ENCODE measurements at regions not wholly inside any gene's neighbourhood (a gene's known extent, or its start where the extent isn't known, plus 50 kb on each side); places are given as distances from the start of the nearest gene placed in this dataset.

DNA sequence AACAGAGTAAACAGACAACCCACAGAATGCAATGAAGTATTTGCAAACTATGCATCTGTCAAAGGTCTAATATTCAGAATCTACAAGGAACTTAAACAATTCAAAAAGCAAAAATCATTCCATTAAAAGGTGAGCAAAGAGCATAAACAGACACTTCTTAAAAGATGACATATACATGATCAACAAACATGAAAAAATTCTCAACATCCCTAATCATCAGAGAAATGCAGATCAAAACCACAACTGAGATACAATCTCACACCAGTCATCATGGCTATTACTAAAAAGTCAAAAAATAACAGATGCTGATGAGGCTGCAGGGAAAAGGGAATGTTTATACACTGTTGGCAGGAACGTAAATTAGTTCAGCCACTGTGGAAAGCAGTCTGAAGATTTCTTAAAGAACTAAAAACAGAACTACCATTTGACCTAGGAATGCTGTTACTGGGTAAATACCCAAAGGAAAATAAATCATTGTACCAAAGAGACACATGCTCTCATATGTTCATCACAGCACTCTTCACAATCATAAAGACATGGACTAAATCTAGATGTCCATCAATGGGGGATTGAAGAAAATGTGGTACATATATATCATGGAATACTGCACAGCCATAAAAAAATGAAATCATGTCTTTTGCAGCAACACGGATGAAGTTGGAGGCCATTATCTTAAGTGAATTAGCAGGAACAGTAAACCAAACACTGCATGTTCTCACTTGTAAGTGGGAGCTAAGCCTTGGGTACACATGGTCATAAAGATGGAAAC lies 393.3 kb upstream of the CBLB start:
- no peaks in the 10 kb centered on the region for H3K9me2 ChIP-seq (ENCODE audit: insufficient read depth)
- no peaks in the 10 kb centered on the region for H3K36me3 ChIP-seq (ENCODE audit: insufficient read depth)
- H3K27me3 ChIP-seq (ENCODE audit: insufficient read depth), result no peaks in the 10 kb centered on the region
- no peaks in the 10 kb centered on the region for H3F3A ChIP-seq (replicated peaks; ENCODE audit: low read depth)
- no peak overlapping the region for H3K27ac ChIP-seq (ENCODE audit: low read depth)
- TF ChIP-seq EZH2 (IDR thresholded peaks at IDR 0.05; ENCODE audit: low read depth, unreplicated experiment) (no peak), POLR2AphosphoS5 (IDR thresholded peaks at IDR 0.05; ENCODE audit: low read depth) (no peak), JUNB (IDR thresholded peaks at IDR 0.05; ENCODE audit: unreplicated experiment) (no peak), REST (IDR thresholded peaks at IDR 0.05; ENCODE audit: unreplicated experiment) (no peak), EZH2phosphoT487 (IDR thresholded peaks at IDR 0.05; ENCODE audit: unreplicated experiment) (no peak), STAT1 (IDR thresholded peaks at IDR 0.05; ENCODE audit: unreplicated experiment) (no peak), ZNF331 (CRISPR knock-in tag; IDR thresholded peaks at IDR 0.05; ENCODE audit: low read depth) (no peak), CREB1 (CRISPR knock-in tag; IDR thresholded peaks at IDR 0.05; ENCODE audit: low read depth) (no peak), ZNF114 (CRISPR knock-in tag; IDR thresholded peaks at IDR 0.05) (no peak), NANOG (IDR thresholded peaks at IDR 0.05; ENCODE audit: borderline replicate concordance) (no peak), CTCF (conservative IDR thresholded peaks at IDR 0.05; ENCODE audit: low read depth in 2 of 2) (no peak)
- TF ChIP-seq, protein P1, sequence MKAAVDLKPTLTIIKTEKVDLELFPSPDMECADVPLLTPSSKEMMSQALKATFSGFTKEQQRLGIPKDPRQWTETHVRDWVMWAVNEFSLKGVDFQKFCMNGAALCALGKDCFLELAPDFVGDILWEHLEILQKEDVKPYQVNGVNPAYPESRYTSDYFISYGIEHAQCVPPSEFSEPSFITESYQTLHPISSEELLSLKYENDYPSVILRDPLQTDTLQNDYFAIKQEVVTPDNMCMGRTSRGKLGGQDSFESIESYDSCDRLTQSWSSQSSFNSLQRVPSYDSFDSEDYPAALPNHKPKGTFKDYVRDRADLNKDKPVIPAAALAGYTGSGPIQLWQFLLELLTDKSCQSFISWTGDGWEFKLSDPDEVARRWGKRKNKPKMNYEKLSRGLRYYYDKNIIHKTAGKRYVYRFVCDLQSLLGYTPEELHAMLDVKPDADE (IDR thresholded peaks at IDR 0.05), result no peak
- TF ChIP-seq, protein P2, sequence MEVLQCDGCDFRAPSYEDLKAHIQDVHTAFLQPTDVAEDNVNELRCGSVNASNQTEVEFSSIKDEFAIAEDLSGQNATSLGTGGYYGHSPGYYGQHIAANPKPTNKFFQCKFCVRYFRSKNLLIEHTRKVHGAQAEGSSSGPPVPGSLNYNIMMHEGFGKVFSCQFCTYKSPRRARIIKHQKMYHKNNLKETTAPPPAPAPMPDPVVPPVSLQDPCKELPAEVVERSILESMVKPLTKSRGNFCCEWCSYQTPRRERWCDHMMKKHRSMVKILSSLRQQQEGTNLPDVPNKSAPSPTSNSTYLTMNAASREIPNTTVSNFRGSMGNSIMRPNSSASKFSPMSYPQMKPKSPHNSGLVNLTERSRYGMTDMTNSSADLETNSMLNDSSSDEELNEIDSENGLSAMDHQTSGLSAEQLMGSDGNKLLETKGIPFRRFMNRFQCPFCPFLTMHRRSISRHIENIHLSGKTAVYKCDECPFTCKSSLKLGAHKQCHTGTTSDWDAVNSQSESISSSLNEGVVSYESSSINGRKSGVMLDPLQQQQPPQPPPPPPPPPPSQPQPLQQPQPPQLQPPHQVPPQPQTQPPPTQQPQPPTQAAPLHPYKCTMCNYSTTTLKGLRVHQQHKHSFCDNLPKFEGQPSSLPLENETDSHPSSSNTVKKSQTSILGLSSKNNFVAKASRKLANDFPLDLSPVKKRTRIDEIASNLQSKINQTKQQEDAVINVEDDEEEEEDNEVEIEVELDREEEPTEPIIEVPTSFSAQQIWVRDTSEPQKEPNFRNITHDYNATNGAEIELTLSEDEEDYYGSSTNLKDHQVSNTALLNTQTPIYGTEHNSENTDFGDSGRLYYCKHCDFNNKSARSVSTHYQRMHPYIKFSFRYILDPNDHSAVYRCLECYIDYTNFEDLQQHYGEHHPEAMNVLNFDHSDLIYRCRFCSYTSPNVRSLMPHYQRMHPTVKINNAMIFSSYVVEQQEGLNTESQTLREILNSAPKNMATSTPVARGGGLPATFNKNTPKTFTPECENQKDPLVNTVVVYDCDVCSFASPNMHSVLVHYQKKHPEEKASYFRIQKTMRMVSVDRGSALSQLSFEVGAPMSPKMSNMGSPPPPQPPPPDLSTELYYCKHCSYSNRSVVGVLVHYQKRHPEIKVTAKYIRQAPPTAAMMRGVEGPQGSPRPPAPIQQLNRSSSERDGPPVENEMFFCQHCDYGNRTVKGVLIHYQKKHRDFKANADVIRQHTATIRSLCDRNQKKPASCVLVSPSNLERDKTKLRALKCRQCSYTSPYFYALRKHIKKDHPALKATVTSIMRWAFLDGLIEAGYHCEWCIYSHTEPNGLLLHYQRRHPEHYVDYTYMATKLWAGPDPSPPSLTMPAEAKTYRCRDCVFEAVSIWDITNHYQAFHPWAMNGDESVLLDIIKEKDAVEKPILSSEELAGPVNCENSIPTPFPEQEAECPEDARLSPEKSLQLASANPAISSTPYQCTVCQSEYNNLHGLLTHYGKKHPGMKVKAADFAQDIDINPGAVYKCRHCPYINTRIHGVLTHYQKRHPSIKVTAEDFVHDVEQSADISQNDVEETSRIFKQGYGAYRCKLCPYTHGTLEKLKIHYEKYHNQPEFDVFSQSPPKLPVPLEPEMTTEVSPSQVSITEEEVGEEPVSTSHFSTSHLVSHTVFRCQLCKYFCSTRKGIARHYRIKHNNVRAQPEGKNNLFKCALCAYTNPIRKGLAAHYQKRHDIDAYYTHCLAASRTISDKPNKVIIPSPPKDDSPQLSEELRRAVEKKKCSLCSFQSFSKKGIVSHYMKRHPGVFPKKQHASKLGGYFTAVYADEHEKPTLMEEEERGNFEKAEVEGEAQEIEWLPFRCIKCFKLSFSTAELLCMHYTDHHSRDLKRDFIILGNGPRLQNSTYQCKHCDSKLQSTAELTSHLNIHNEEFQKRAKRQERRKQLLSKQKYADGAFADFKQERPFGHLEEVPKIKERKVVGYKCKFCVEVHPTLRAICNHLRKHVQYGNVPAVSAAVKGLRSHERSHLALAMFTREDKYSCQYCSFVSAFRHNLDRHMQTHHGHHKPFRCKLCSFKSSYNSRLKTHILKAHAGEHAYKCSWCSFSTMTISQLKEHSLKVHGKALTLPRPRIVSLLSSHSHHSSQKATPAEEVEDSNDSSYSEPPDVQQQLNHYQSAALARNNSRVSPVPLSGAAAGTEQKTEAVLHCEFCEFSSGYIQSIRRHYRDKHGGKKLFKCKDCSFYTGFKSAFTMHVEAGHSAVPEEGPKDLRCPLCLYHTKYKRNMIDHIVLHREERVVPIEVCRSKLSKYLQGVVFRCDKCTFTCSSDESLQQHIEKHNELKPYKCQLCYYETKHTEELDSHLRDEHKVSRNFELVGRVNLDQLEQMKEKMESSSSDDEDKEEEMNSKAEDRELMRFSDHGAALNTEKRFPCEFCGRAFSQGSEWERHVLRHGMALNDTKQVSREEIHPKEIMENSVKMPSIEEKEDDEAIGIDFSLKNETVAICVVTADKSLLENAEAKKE (CRISPR knock-in tag; IDR thresholded peaks at IDR 0.05), result no peak
- no peaks in the 10 kb centered on the region for H3K9me3 Mint-ChIP-seq
- no peak overlapping the region for H3K27ac Mint-ChIP-seq
- peaks cover 5% of the 10 kb centered on the region; the same call in 1 of the 2 replicates for H3K4me1 ChIP-seq (ENCODE audit: insufficient read depth)
- DNase-seq (ENCODE audit: low spot score) (no peak), ATAC-seq (no peak)
- H3K36me3 Mint-ChIP-seq (ENCODE audit: low read depth), result no peaks in the 10 kb centered on the region
- H4K20me1 ChIP-seq (replicated peaks; ENCODE audit: insufficient read depth), result no peaks in the 10 kb centered on the region
- H3K4me1 Mint-ChIP-seq, result no peaks in the 10 kb centered on the region
- H3K4me3 ChIP-seq, result no peak overlapping the region
- H3K79me2 ChIP-seq (replicated peaks; ENCODE audit: insufficient read depth), result no peaks in the 10 kb centered on the region
- H3K4me2 ChIP-seq, result no peak overlapping the region
- no peak overlapping the region for H3K4me3 Mint-ChIP-seq
- H3K27me3 Mint-ChIP-seq (ENCODE audit: insufficient read depth, low read depth, poor library complexity), result no peaks in the 10 kb centered on the region
- no peak overlapping the region for H2AFZ ChIP-seq

Measured in GM23338 (cell line).